GM23338 (cell line): ENCODE measurements at regions not wholly inside any gene's neighbourhood (a gene's known extent, or its start where the extent isn't known, plus 50 kb on each side); places are given as distances from the start of the nearest gene placed in this dataset.

Experiments used
- ATAC-seq: fragments of 200-7000 bp; cut with Tn5 transposase; 3 replicates; pipeline ENCODE4 v1.9.1; 2020
- DNase-seq: peaks from one replicate; pipeline ENCODE4 v3.0.0-alpha.2; 2015; ENCODE audit warnings: low spot score
- H2AFZ ChIP-seq: fragments of 200-600 bp; sonication (generic); 2 replicates; pipeline ENCODE4 v1.8.0; 2016; ENCODE audit warnings: antibody characterized with exemption, mild to moderate bottlenecking, moderate library complexity
- H3F3A ChIP-seq: fragments of 200-600 bp; sonication (generic); replicated peaks from 2 replicates; pipeline ENCODE4 v1.8.0; 2017; ENCODE audit warnings: antibody characterized with exemption, mixed run types, low read depth
- H3K27ac ChIP-seq: fragments of 200-600 bp; sonication (generic); 2 replicates; pipeline ENCODE4 v1.6.1; 2016; ENCODE audit warnings: low read depth
- H3K27me3 ChIP-seq: fragments of 200-600 bp; sonication (generic); 2 replicates; pipeline ENCODE4 v1.8.0; 2016; ENCODE audit warnings: mild to moderate bottlenecking, mixed run types, moderate library complexity; ENCODE audit not compliant: insufficient read depth
- H3K36me3 ChIP-seq: fragments of 200-600 bp; sonication (generic); 2 replicates; pipeline ENCODE4 v1.8.0; 2016; ENCODE audit warnings: mild to moderate bottlenecking; ENCODE audit not compliant: insufficient read depth
- H3K4me1 ChIP-seq: fragments of 200-600 bp; sonication (generic); 2 replicates; pipeline ENCODE4 v1.8.0; 2016; ENCODE audit warnings: mild to moderate bottlenecking, moderate library complexity; ENCODE audit not compliant: insufficient read depth
- H3K4me2 ChIP-seq: fragments of 200-600 bp; sonication (generic); 2 replicates; pipeline ENCODE4 v1.7.1; 2017; ENCODE audit warnings: mixed run types
- H3K4me3 ChIP-seq: fragments of 200-600 bp; sonication (generic); 2 replicates; pipeline ENCODE4 v1.6.1; 2016; ENCODE audit warnings: mixed run types
- H3K79me2 ChIP-seq: fragments of 200-600 bp; sonication (generic); replicated peaks from 2 replicates; pipeline ENCODE4 v1.8.0; 2017; ENCODE audit warnings: mild to moderate bottlenecking; ENCODE audit not compliant: insufficient read depth
- H3K9me2 ChIP-seq: fragments of 200-600 bp; sonication (generic); 2 replicates; pipeline ENCODE4 v1.8.0; 2017; ENCODE audit not compliant: insufficient read depth
- H4K20me1 ChIP-seq: fragments of 200-600 bp; sonication (generic); replicated peaks from 2 replicates; pipeline ENCODE4 v1.8.0; 2017; ENCODE audit warnings: mild to moderate bottlenecking; ENCODE audit not compliant: insufficient read depth
- H3K27ac Mint-ChIP-seq: 2 replicates; pipeline ENCODE4 v1.8.0; 2020; ENCODE audit warnings: inconsistent platforms, mild to moderate bottlenecking, moderate library complexity, mixed read lengths
- H3K27me3 Mint-ChIP-seq: 3 replicates; pipeline ENCODE4 v1.8.0; 2022; ENCODE audit warnings: low read depth, mild to moderate bottlenecking, moderate library complexity, mixed read lengths, inconsistent platforms; ENCODE audit not compliant: insufficient read depth, poor library complexity
- H3K36me3 Mint-ChIP-seq: 3 replicates; pipeline ENCODE4 v1.8.0; 2021; ENCODE audit warnings: low read depth, mild to moderate bottlenecking, inconsistent platforms, moderate library complexity, mixed read lengths
- H3K4me1 Mint-ChIP-seq: 3 replicates; pipeline ENCODE4 v1.8.0; 2020; ENCODE audit warnings: mild to moderate bottlenecking, inconsistent platforms, mixed read lengths
- H3K4me3 Mint-ChIP-seq: 3 replicates; pipeline ENCODE4 v1.8.0; 2021; ENCODE audit warnings: moderate library complexity, mild to moderate bottlenecking, inconsistent platforms, mixed read lengths
- H3K9me3 Mint-ChIP-seq: 3 replicates; pipeline ENCODE4 v1.8.0; 2020; ENCODE audit warnings: moderate library complexity, mild to moderate bottlenecking, inconsistent platforms, mixed read lengths
- CREB1 ChIP-seq: fragments of 250-450 bp; sonication (Bioruptor Pico); IDR thresholded peaks from 2 replicates; pipeline ENCODE4 v1.5.0; 2020; ENCODE audit warnings: low read depth, mild to moderate bottlenecking, moderate library complexity
- CTCF ChIP-seq, 2 experiments: fragments of 200-600 bp in 1 of 2; sonication (generic) in 1 of 2; conservative IDR thresholded peaks; 2 replicates each; pipeline versions ENCODE4 v1.5.1 to v1.6.1; 2016 to 2017; ENCODE audit warnings: antibody characterized with exemption in 2 of 2, low read depth in 2 of 2, mild to moderate bottlenecking in 2 of 2, moderate library complexity in 1 of 2
- EZH2 ChIP-seq: fragments of 200-600 bp; sonication (generic); IDR thresholded peaks from one replicate; pipeline ENCODE4 v1.8.0; 2017; ENCODE audit warnings: antibody characterized with exemption, mild to moderate bottlenecking, low read depth; ENCODE audit not compliant: unreplicated experiment
- EZH2phosphoT487 ChIP-seq: fragments of 200-600 bp; sonication (generic); IDR thresholded peaks from one replicate; pipeline ENCODE4 v1.8.1; 2018; ENCODE audit warnings: antibody characterized with exemption; ENCODE audit not compliant: unreplicated experiment
- JUNB ChIP-seq: IDR thresholded peaks from one replicate; pipeline ENCODE4 v1.6.1; 2016; ENCODE audit warnings: antibody characterized with exemption; ENCODE audit not compliant: unreplicated experiment
- NANOG ChIP-seq: IDR thresholded peaks from 2 replicates; pipeline ENCODE4 v1.6.1; 2016; ENCODE audit warnings: antibody characterized with exemption, borderline replicate concordance
- POLR2AphosphoS5 ChIP-seq: IDR thresholded peaks from 2 replicates; pipeline ENCODE4 v1.6.1; 2016; ENCODE audit warnings: antibody characterized with exemption, low read depth
- STAT1 ChIP-seq: IDR thresholded peaks from one replicate; pipeline ENCODE4 v1.6.1; 2016; ENCODE audit warnings: antibody characterized with exemption; ENCODE audit not compliant: unreplicated experiment
- ZNF114 ChIP-seq: fragments of 250-450 bp; sonication (Bioruptor Pico); IDR thresholded peaks from 2 replicates; pipeline ENCODE4 v1.5.0; 2020; ENCODE audit warnings: mild to moderate bottlenecking, moderate library complexity
- ZNF462 ChIP-seq: fragments of 250-450 bp; sonication (Bioruptor Pico); IDR thresholded peaks from 2 replicates; pipeline ENCODE4 v1.5.0; 2020; ENCODE audit warnings: mild to moderate bottlenecking, moderate library complexity
- TF ChIP-seq, protein P1 (sequence below): IDR thresholded peaks from 2 replicates; pipeline ENCODE4 v1.6.1; 2016; ENCODE audit warnings: antibody characterized with exemption

DNA sequence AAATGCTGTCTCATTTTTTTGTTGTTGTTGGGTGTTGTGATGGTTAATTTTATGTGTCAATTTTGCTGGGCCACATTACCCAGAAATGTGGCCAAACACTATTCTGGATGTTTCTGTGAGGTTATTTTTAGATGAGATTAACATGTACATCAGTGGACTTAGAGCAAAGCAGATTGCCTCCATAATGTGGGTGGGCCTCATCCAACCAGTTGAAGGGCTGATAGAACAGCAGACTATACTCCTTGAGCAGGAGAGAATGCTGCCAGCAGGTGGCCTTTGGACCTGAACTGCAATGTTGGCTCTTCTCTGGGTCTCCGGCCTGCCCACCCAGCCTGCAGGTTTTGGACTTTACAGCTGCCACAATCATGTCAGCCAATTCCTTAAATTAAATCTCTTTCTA lies 169.0 kb downstream of the FTCDNL1 start (continued):
- TF ChIP-seq POLR2AphosphoS5 (no peak), NANOG (no peak), EZH2phosphoT487 (no peak), EZH2 (no peak), STAT1 (no peak), CTCF (conservative IDR thresholded peaks at IDR 0.05; ENCODE audit: low read depth in 2 of 2) (no peak), JUNB (no peak)
- TF ChIP-seq, protein P1, sequence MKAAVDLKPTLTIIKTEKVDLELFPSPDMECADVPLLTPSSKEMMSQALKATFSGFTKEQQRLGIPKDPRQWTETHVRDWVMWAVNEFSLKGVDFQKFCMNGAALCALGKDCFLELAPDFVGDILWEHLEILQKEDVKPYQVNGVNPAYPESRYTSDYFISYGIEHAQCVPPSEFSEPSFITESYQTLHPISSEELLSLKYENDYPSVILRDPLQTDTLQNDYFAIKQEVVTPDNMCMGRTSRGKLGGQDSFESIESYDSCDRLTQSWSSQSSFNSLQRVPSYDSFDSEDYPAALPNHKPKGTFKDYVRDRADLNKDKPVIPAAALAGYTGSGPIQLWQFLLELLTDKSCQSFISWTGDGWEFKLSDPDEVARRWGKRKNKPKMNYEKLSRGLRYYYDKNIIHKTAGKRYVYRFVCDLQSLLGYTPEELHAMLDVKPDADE: no peak

DNA sequence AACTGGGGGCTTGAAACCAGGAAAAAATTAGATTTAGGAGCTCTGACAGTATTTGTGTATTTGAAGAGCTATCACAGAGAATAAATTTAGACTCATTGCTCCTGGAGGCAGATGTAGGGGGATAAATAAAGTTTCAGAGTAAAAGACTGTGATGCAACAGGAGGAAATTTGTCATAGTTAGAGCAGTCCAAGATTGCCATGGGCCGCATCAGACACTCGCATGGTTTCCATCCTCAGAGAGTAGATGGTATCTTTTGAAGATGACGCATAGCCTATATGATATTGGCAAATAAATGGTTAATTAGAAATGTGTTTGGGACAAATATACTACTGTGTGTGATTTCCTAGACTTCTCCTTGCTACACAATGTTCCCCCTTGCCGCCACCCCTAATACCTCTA lies 170.5 kb downstream of the FTCDNL1 start:
- Mint-ChIP-seq H3K9me3 (no peaks in the 10 kb centered on the region), H3K4me1 (peaks cover 8% of the 10 kb centered on the region; the same call in 2 of the 3 replicates), H3K27ac (no peak overlapping the region), H3K36me3 (no peaks in the 10 kb centered on the region), H3K27me3 (peaks cover 2% of the 10 kb centered on the region), H3K4me3 (no peak overlapping the region)
- Histone ChIP-seq H3K79me2 (no peaks in the 10 kb centered on the region), H3K9me2 (no peaks in the 10 kb centered on the region), H3K4me3 (no peak overlapping the region), H4K20me1 (no peaks in the 10 kb centered on the region), H3K4me1 (peaks cover 9% of the 10 kb centered on the region; the same call in 1 of the 2 replicates), H2AFZ (no peak overlapping the region), H3F3A (no peaks in the 10 kb centered on the region), H3K36me3 (no peaks in the 10 kb centered on the region), H3K27me3 (no peaks in the 10 kb centered on the region), H3K27ac (no peak overlapping the region), H3K4me2 (no peak overlapping the region)
- no peak for ATAC-seq
- no peak for DNase-seq
- TF ChIP-seq EZH2: no peak
- TF ChIP-seq CTCF (conservative IDR thresholded peaks at IDR 0.05; ENCODE audit: low read depth in 2 of 2): no peak
- no peak for TF ChIP-seq ZNF114 (CRISPR knock-in tag)
- TF ChIP-seq, protein P1: no peak
- TF ChIP-seq NANOG: no peak
- no peak for TF ChIP-seq ZNF462 (CRISPR knock-in tag)
- TF ChIP-seq CREB1: no peak
